22Rv1 (cell line): ENCODE measurements at regions not wholly inside any gene's neighbourhood (a gene's known extent, or its start where the extent isn't known, plus 50 kb on each side); places are given as distances from the start of the nearest gene placed in this dataset.

Experiments used
- CTCF ChIP-seq: fragments of 450-650 bp; IDR thresholded peaks from 2 replicates; pipeline ENCODE4 v1.5.1; 2017; ENCODE audit warnings: mild to moderate bottlenecking
- ZFX ChIP-seq: fragments of 450-650 bp; IDR thresholded peaks from 2 replicates; pipeline ENCODE4 v1.6.1; 2017; ENCODE audit warnings: antibody characterized with exemption, borderline replicate concordance

- TF ChIP-seq CTCF (peak; percentile 16; the same call in 1 of the 2 replicates), ZFX (no peak)
Measured at GRCh38 chrX:55839485-55839884, 121.9 kb downstream of the RRAGB start.
